ENCODE measurements at regions not wholly inside any gene's neighbourhood (a gene's known extent, or its start where the extent isn't known, plus 50 kb on each side); places are given as distances from the start of the nearest gene placed in this dataset.

DNA sequence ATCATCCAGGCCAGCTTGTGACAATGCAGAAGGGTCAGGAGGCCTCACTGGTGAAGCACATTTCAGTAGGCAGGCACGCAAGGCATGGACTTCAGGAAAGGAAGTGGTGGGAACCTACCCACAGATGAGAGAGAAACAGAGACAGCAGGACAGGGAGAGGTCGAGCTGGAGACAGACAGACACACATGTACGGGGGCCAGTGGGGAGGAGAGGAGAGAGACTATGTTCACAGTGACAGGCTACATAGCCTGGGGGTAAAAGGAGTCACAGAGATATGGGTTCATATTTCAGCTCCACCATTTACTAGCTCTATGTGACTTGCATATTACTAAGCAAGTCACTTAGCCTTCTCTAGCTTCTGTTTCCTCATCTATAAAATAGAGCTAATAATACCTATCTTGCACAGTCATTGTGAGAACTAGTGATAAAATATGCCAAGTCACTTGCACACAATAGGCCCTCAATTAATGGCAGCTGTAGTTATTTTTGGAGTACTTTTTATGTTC lies 91.1 kb upstream of the FUT8 start:
- no peak for TF ChIP-seq CTCF (IDR thresholded peaks at IDR 0.05; ENCODE audit: low read depth, low read length)
- no peak for TF ChIP-seq POLR2A (IDR thresholded peaks at IDR 0.05; ENCODE audit: extremely low read depth, insufficient read length)
- TF ChIP-seq MYC (IDR thresholded peaks at IDR 0.05; ENCODE audit: low read depth, low read length), result peak; percentile 35; the same call in 1 of the 2 replicates

Data from NB4 (cell line).